Astrocyte (in vitro differentiated cells and primary cell): ENCODE measurements at regions not wholly inside any gene's neighbourhood (a gene's known extent, or its start where the extent isn't known, plus 50 kb on each side); places are given as distances from the start of the nearest gene placed in this dataset.

Experiments used
- DNase-seq: peaks from one replicate; pipeline ENCODE4 v3.0.0-alpha.2; 2010; ENCODE audit warnings: low read depth
- FAIRE-seq: peaks from 2 replicates; lab custom pipeline; 2011; peaks lifted over from hg19 to GRCh38; lab: Jason Lieb, UNC
- H2AFZ ChIP-seq: 2 replicates; pipeline ENCODE4 v1.6.0; 2012; ENCODE audit warnings: low read depth, low read length, inconsistent platforms
- H3K27ac ChIP-seq: 2 replicates; pipeline ENCODE4 v1.5.1; 2011; ENCODE audit warnings: low read depth, low read length, inconsistent platforms
- H3K27me3 ChIP-seq: 2 replicates; pipeline ENCODE4 v1.6.0; 2011; ENCODE audit warnings: low read length, inconsistent platforms; ENCODE audit not compliant: insufficient read depth
- H3K36me3 ChIP-seq: 2 replicates; pipeline ENCODE4 v1.5.1; 2011; ENCODE audit warnings: low read length, inconsistent platforms; ENCODE audit not compliant: insufficient read depth
- H3K4me1 ChIP-seq: 2 replicates; pipeline ENCODE4 v1.5.1; 2011; ENCODE audit warnings: low read length, inconsistent platforms; ENCODE audit not compliant: insufficient read depth
- H3K4me2 ChIP-seq: 2 replicates; pipeline ENCODE4 v1.6.0; 2012; ENCODE audit warnings: low read length, inconsistent platforms
- H3K4me3 ChIP-seq: 2 replicates; pipeline ENCODE4 v1.5.1; 2011; ENCODE audit warnings: low read depth, mild to moderate bottlenecking, low read length, inconsistent platforms; ENCODE audit not compliant: insufficient read depth
- H3K79me2 ChIP-seq: 2 replicates; pipeline ENCODE4 v1.6.0; 2012; ENCODE audit warnings: mild to moderate bottlenecking, low read length, inconsistent platforms; ENCODE audit not compliant: insufficient read depth
- H3K9ac ChIP-seq: 2 replicates; pipeline ENCODE4 v1.6.0; 2012; ENCODE audit warnings: mild to moderate bottlenecking, low read length, inconsistent platforms
- H3K9me3 ChIP-seq: 2 replicates; pipeline ENCODE4 v1.5.1; 2012; ENCODE audit warnings: low read depth, mild to moderate bottlenecking, low read length, inconsistent platforms; ENCODE audit not compliant: insufficient read depth
- H4K20me1 ChIP-seq: 2 replicates; pipeline ENCODE4 v1.6.0; 2012; ENCODE audit warnings: low read length, inconsistent platforms; ENCODE audit not compliant: insufficient read depth
- H3K27ac Mint-ChIP-seq: one replicate; pipeline ENCODE4 v1.8.0; 2021; ENCODE audit warnings: mild to moderate bottlenecking, mixed read lengths; ENCODE audit not compliant: unreplicated experiment
- H3K27me3 Mint-ChIP-seq: one replicate; pipeline ENCODE4 v1.8.0; 2021; ENCODE audit warnings: low read depth, mixed read lengths; ENCODE audit not compliant: unreplicated experiment
- H3K36me3 Mint-ChIP-seq: one replicate; pipeline ENCODE4 v1.8.0; 2021; ENCODE audit warnings: low read depth, mixed read lengths; ENCODE audit not compliant: unreplicated experiment
- H3K4me1 Mint-ChIP-seq: one replicate; pipeline ENCODE4 v1.8.0; 2021; ENCODE audit warnings: low read depth, mixed read lengths; ENCODE audit not compliant: unreplicated experiment
- H3K4me3 Mint-ChIP-seq: one replicate; pipeline ENCODE4 v1.8.0; 2021; ENCODE audit warnings: mild to moderate bottlenecking, moderate library complexity, mixed read lengths; ENCODE audit not compliant: unreplicated experiment
- H3K9me3 Mint-ChIP-seq: one replicate; pipeline ENCODE4 v1.8.0; 2021; ENCODE audit warnings: mild to moderate bottlenecking, mixed read lengths; ENCODE audit not compliant: unreplicated experiment
- CTCF ChIP-seq: IDR thresholded peaks from 2 replicates; pipeline ENCODE4 v1.5.1; 2011; ENCODE audit warnings: low read depth, mild to moderate bottlenecking, inconsistent platforms, low read length, moderate library complexity; ENCODE audit not compliant: insufficient read depth
- EZH2 ChIP-seq: IDR thresholded peaks from 2 replicates; pipeline ENCODE4 v1.6.1; 2012; ENCODE audit warnings: mild to moderate bottlenecking, low read length, inconsistent platforms; ENCODE audit not compliant: insufficient read depth

DNA sequence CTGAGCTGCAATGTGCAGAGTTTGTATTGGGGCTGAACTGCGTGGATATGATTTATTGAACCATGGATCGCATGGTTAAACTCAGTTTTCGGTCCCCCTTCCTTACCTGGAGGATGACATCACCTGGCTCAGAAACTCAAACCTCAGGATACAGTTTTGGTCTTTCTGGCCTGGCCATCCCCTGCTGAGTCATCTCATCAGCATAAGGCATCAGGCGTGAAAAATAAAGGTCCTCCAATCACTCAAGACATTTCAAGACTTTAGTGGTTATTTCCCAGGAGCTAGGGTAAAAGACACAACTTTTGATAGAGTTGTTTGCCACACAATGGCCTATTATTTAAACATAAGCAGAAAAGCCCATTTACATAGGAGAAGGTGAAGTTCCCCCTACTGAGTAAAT, 631.1 kb upstream of the TMEM132C start:
- Histone ChIP-seq H3K4me3 (no peak overlapping the region), H3K27me3 (no peaks in the 10 kb centered on the region), H3K36me3 (no peaks in the 10 kb centered on the region), H3K79me2 (no peaks in the 10 kb centered on the region), H3K27ac (no peak overlapping the region), H3K4me1 (no peaks in the 10 kb centered on the region), H4K20me1 (no peaks in the 10 kb centered on the region), H3K9ac (no peak overlapping the region), H2AFZ (no peak overlapping the region), H3K4me2 (no peak overlapping the region), H3K9me3 (no peaks in the 10 kb centered on the region)
- no peaks in the 10 kb centered on the region for H3K36me3 Mint-ChIP-seq
- FAIRE-seq (no peak), DNase-seq (no peak)
- no peaks in the 10 kb centered on the region for H3K27me3 Mint-ChIP-seq
- H3K27ac Mint-ChIP-seq = no peak overlapping the region
- TF ChIP-seq EZH2 (no peak), CTCF (no peak)
- peaks cover 2% of the 10 kb centered on the region for H3K9me3 Mint-ChIP-seq
- H3K4me1 Mint-ChIP-seq = no peaks in the 10 kb centered on the region
- no peak overlapping the region for H3K4me3 Mint-ChIP-seq

DNA sequence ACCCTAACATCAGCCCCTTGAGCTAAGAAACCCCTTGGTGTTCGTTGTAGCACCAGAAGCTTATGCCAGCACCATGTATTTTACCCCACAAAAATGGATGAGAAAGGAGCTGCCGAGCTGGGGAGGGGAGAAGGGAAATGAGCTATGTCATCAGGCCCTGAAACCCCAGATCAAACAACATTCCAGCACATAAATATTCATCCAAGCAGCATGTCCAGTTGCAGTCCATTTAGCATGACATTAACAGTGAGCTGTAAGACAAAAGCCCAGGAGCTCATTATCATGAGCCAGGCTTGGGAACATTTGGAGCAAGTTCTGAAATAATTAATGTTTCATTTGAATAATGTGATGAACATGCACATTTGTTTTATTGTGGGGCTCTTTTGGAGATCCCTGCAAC, 630.1 kb upstream of the TMEM132C start:
- Histone ChIP-seq H3K27ac (no peak overlapping the region), H2AFZ (no peak overlapping the region), H3K9ac (no peak overlapping the region), H3K4me1 (no peaks in the 10 kb centered on the region), H3K79me2 (no peaks in the 10 kb centered on the region), H3K27me3 (no peaks in the 10 kb centered on the region), H4K20me1 (no peaks in the 10 kb centered on the region), H3K4me2 (no peak overlapping the region), H3K36me3 (no peaks in the 10 kb centered on the region), H3K4me3 (no peak overlapping the region), H3K9me3 (no peaks in the 10 kb centered on the region)
- DNase-seq = peak; percentile 62
- Mint-ChIP-seq H3K4me1 (no peaks in the 10 kb centered on the region), H3K4me3 (no peak overlapping the region), H3K9me3 (peaks cover 2% of the 10 kb centered on the region), H3K27ac (no peak overlapping the region), H3K27me3 (no peaks in the 10 kb centered on the region), H3K36me3 (no peaks in the 10 kb centered on the region)
- no peak for TF ChIP-seq CTCF
- TF ChIP-seq EZH2 = no peak
- FAIRE-seq = no peak

DNA sequence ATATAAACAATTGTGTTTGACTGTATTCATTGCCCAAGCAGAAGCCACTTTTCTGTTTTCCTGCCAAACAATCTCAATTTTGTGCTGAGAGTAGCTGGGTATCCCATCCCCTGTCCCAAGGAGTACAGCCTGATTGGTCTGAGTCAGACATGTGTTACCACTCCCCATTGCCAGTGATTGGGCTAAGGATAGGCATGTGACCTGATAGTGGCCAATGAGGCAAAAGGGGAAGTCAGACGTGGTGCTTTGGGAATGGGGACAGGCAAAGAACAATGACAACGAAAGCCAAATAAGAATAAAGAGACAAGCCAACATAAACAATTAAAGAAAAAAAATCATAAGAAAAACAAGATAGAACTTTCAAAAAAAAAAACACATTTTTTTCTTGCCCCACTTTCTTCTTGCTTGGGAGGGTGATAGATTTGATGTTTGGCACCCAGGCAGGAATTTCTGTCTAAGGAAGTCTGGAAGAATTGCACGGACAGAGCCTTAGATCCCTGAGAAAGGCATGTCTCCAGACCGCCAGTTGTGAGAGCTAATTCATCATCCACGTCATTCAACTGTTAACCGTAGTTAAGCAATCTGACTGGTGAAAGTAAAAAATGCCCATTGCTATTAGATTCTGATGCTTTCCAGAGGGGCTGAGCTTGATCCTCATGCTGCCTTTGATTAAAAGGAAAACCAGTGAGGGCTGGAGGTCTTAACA, 626.6 kb upstream of the TMEM132C start:
- no peak overlapping the region for H3K4me3 ChIP-seq
- H3K27me3 Mint-ChIP-seq = no peaks in the 10 kb centered on the region
- H3K9me3 ChIP-seq = no peaks in the 10 kb centered on the region
- H3K27me3 ChIP-seq = no peaks in the 10 kb centered on the region
- peak overlapping the region; percentile 44 for H3K9ac ChIP-seq
- no peaks in the 10 kb centered on the region for H3K36me3 Mint-ChIP-seq
- no peak overlapping the region for H3K27ac Mint-ChIP-seq
- no peak for TF ChIP-seq CTCF
- TF ChIP-seq EZH2 = no peak
- no peaks in the 10 kb centered on the region for H3K36me3 ChIP-seq
- H3K79me2 ChIP-seq = no peaks in the 10 kb centered on the region
- H3K4me1 Mint-ChIP-seq = no peaks in the 10 kb centered on the region
- DNase-seq = peak; percentile 98
- peak; percentile 75 for FAIRE-seq
- H3K9me3 Mint-ChIP-seq = no peaks in the 10 kb centered on the region
- peak overlapping the region; percentile 70 for H3K27ac ChIP-seq
- no peak overlapping the region for H3K4me2 ChIP-seq
- H4K20me1 ChIP-seq = no peaks in the 10 kb centered on the region
- no peak overlapping the region for H2AFZ ChIP-seq
- H3K4me3 Mint-ChIP-seq = no peak overlapping the region
- no peaks in the 10 kb centered on the region for H3K4me1 ChIP-seq
